Adrenal gland (tissue), 5 donors: ENCODE measurements at regions not wholly inside any gene's neighbourhood (a gene's known extent, or its start where the extent isn't known, plus 50 kb on each side); places are given as distances from the start of the nearest gene placed in this dataset.

ENCODE experiments used
- POLR2A ChIP-seq, 2 donors: fragments of 450-650 bp; IDR thresholded peaks; one replicate each; pipeline ENCODE4 v1.6.1; 2017; ENCODE audit warnings: antibody characterized with exemption in 2 of 2, mild to moderate bottlenecking in 2 of 2, moderate library complexity in 1 of 2
- TF ChIP-seq, protein P1 (sequence below), 6 experiments: fragments of 450-650 bp in 4 of 6; fragments of 200-600 bp in 2 of 6; sonication (generic) in 1 of 6; IDR thresholded peaks; 1 replicate in 5 of 6; 2 replicates in 1 of 6; pipeline versions ENCODE4 v1.5.1 to v1.8.0; 2016 to 2021; ENCODE audit warnings: antibody characterized with exemption in 6 of 6, mild to moderate bottlenecking in 2 of 6, moderate library complexity in 1 of 6
- donor health status: DM: no; HTN: no; CAD: no.

DNA sequence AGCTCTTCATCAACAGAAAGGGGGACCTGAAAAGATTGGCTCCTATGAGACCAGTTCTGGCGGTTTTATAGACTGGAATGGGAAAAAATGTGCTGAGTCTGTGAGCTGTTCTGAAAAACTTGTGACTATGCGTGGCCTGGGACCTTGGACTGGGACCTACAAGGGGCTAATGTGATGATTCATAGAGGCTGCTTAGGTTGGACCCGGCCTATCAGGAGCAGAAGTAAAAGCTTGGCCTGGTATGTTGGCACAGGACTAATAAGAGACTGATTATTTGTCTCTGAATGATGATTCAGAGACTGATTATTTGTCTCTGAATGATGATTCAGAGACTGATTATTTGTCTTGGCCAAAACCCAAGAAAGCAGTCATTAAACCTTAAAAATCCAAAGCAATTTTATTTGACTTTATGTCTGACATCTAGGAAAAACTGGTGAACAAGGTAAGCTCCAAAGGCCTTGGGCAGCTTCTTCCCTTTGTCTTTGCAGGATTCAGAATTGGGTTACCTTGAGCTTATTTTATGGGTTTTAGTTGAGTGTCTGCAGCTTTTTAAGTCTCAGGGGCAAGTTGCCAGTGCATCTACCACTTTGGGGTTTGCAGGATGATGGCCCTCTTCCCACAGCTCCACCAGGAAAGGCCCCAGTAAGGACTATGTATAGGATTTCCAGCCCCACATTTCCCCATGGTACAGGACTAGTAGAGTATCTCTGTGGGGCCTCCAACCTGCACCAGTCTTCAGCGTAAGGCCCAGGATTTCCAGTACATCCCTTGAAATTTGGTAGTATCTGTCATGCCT is 390.3 kb downstream of the KDM5D start:
- TF ChIP-seq, protein P1, sequence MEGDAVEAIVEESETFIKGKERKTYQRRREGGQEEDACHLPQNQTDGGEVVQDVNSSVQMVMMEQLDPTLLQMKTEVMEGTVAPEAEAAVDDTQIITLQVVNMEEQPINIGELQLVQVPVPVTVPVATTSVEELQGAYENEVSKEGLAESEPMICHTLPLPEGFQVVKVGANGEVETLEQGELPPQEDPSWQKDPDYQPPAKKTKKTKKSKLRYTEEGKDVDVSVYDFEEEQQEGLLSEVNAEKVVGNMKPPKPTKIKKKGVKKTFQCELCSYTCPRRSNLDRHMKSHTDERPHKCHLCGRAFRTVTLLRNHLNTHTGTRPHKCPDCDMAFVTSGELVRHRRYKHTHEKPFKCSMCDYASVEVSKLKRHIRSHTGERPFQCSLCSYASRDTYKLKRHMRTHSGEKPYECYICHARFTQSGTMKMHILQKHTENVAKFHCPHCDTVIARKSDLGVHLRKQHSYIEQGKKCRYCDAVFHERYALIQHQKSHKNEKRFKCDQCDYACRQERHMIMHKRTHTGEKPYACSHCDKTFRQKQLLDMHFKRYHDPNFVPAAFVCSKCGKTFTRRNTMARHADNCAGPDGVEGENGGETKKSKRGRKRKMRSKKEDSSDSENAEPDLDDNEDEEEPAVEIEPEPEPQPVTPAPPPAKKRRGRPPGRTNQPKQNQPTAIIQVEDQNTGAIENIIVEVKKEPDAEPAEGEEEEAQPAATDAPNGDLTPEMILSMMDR (IDR thresholded peaks at IDR 0.05): no peak
- no peak for TF ChIP-seq POLR2A (IDR thresholded peaks at IDR 0.05)
